K562 (cell line): ENCODE measurements at regions not wholly inside any gene's neighbourhood (a gene's known extent, or its start where the extent isn't known, plus 50 kb on each side); places are given as distances from the start of the nearest gene placed in this dataset.

Source experiments
- ATAC-seq: fragments of 200-7000 bp; cut with Tn5 transposase; 3 replicates; pipeline ENCODE4 v1.9.1; 2020; ENCODE audit warnings: moderate library complexity
- BruUV-seq: library from RNA; stranded (reverse); fragments of 400-500 nt; replicated peaks from 2 replicates; lab custom pipeline; 2021; lab: Mats Ljungman, UMichigan
- CTCF ChIA-PET: fragments of 300-600 bp; formaldehyde crosslinking; extraction: SDS; loops from one replicate; lab custom pipeline; 2021; ENCODE audit warnings: low intra/inter-chr PET ratio; lab: Yijun Ruan, JAX
- POLR2A ChIA-PET: fragments of 300-600, 350-650 bp; sonication (Branson Sonifier 250); formaldehyde crosslinking; extraction: SDS; loops from one replicate; lab custom pipeline; 2021; ENCODE audit warnings: antibody characterized with exemption, inconsistent platforms; lab: Yijun Ruan, JAX
- DNase-seq, 4 experiments: peaks; one replicate each; pipeline versions ENCODE4 v3.0.0 to v3.0.0-alpha.2; 2011 to 2018; ENCODE audit warnings: low spot score in 3 of 4, mixed read lengths in 3 of 4; ENCODE audit errors: extremely low read depth in 1 of 4
- FAIRE-seq: peaks from 2 replicates; lab custom pipeline; 2011; peaks lifted over from hg19 to GRCh38; lab: Jason Lieb, UNC
- H2AFZ ChIP-seq: 2 replicates; pipeline ENCODE4 v1.6.0; 2011; ENCODE audit warnings: low read depth, low read length, control low read depth, inconsistent platforms
- H3K27ac ChIP-seq: fragments of 200-600 bp; 3 replicates; pipeline ENCODE4 v1.8.0; 2011; ENCODE audit warnings: low read depth, mild to moderate bottlenecking, control low read depth, inconsistent platforms, low read length, moderate library complexity, mixed read lengths; ENCODE audit errors: extremely low read depth
- H3K27me3 ChIP-seq, 2 experiments: fragments of 300-600 bp in 1 of 2; 2 replicates in 1 of 2; 3 replicates in 1 of 2; pipeline versions ENCODE4 v1.6.0 to v1.8.0; 2011; ENCODE audit warnings: inconsistent platforms in 2 of 2, low read length in 2 of 2, mild to moderate bottlenecking in 1 of 2, mixed read lengths in 1 of 2, moderate library complexity in 1 of 2; ENCODE audit not compliant: control insufficient read depth in 2 of 2, insufficient read depth in 2 of 2
- H3K36me3 ChIP-seq: fragments of 300-600 bp; 3 replicates; pipeline ENCODE4 v1.8.0; 2011; ENCODE audit warnings: mild to moderate bottlenecking, low read length, inconsistent platforms; ENCODE audit not compliant: control insufficient read depth, insufficient read depth
- H3K4me1 ChIP-seq, 2 experiments: fragments of 200-600 bp in 1 of 2; replicated peaks in 1 of 2; 2 replicates in 1 of 2; 3 replicates in 1 of 2; pipeline versions ENCODE4 v1.5.1 to v1.8.0; 2011; ENCODE audit warnings: inconsistent platforms in 2 of 2, low read length in 2 of 2, mild to moderate bottlenecking in 1 of 2, mixed read lengths in 1 of 2, moderate library complexity in 1 of 2; ENCODE audit not compliant: control insufficient read depth in 2 of 2, insufficient read depth in 2 of 2
- H3K4me2 ChIP-seq: 2 replicates; pipeline ENCODE4 v1.6.1; 2011; ENCODE audit warnings: low read length, control low read depth, inconsistent platforms, mixed read lengths; ENCODE audit not compliant: insufficient read depth
- H3K4me3 ChIP-seq: fragments of 200-600 bp; sonication (generic), shearing (Covaris generic); 2 replicates; pipeline ENCODE4 v1.5.1; 2016; ENCODE audit warnings: control low read depth, inconsistent platforms
- H3K79me2 ChIP-seq: fragments of 200-600 bp; 3 replicates; pipeline ENCODE4 v1.8.0; 2011; ENCODE audit warnings: low read length, inconsistent platforms; ENCODE audit not compliant: control insufficient read depth, insufficient read depth
- H3K9ac ChIP-seq, 2 experiments: 2 replicates each; pipeline versions ENCODE4 v1.6.0 to v1.6.1; 2011; ENCODE audit warnings: low read depth in 2 of 2, low read length in 2 of 2, control low read depth in 1 of 2, inconsistent platforms in 1 of 2, mild to moderate bottlenecking in 1 of 2, mixed read lengths in 1 of 2; ENCODE audit not compliant: insufficient read depth in 1 of 2
- H3K9me1 ChIP-seq: one replicate; pipeline ENCODE4 v1.6.0; 2011; ENCODE audit warnings: inconsistent platforms, mild to moderate bottlenecking, low read length, moderate library complexity; ENCODE audit not compliant: control insufficient read depth, insufficient read depth
- H3K9me3 ChIP-seq: replicated peaks from 2 replicates; pipeline ENCODE4 v1.5.1; 2011; ENCODE audit warnings: low read depth, low read length, inconsistent platforms; ENCODE audit not compliant: control insufficient read depth, insufficient read depth
- H4K20me1 ChIP-seq: replicated peaks from 2 replicates; pipeline ENCODE4 v1.6.1; 2011; ENCODE audit warnings: low read length, inconsistent platforms, mixed read lengths; ENCODE audit not compliant: control insufficient read depth, insufficient read depth
- DDX20 ChIP-seq: fragments of 450-650 bp; IDR thresholded peaks from 2 replicates; pipeline ENCODE4 v1.6.1; 2016; ENCODE audit warnings: missing genetic modification characterization, low read depth, mild to moderate bottlenecking, missing compliant biosample characterization, moderate library complexity
- ELF4 ChIP-seq: fragments of 450-650 bp; formaldehyde crosslinking; IDR thresholded peaks from 2 replicates; pipeline ENCODE4 v1.4.0; 2022; ENCODE audit warnings: missing genetic modification characterization
- MBD1 ChIP-seq: fragments of 250-450 bp; sonication (Bioruptor Pico); IDR thresholded peaks from 2 replicates; pipeline ENCODE4 v1.8.0; 2022; ENCODE audit warnings: inconsistent platforms
- MCM2 ChIP-seq: fragments of 450-650 bp; IDR thresholded peaks from 2 replicates; pipeline ENCODE4 v1.6.1; 2017; ENCODE audit warnings: low read depth, mild to moderate bottlenecking
- NCOR1 ChIP-seq: fragments of 450-650 bp; IDR thresholded peaks from 2 replicates; pipeline ENCODE4 v1.6.1; 2016; ENCODE audit warnings: mild to moderate bottlenecking, moderate library complexity
- YBX1 ChIP-seq: fragments of 450-650 bp; IDR thresholded peaks from 2 replicates; pipeline ENCODE4 v1.7.1; 2016; ENCODE audit warnings: mild to moderate bottlenecking
- ZFP91 ChIP-seq: sonication (generic); formaldehyde crosslinking; IDR thresholded peaks from 2 replicates; pipeline ENCODE4 v1.8.0; 2022; ENCODE audit warnings: mild to moderate bottlenecking, missing genetic modification reagents
- ZKSCAN3 ChIP-seq: fragments of 250-450 bp; sonication (Bioruptor Pico); IDR thresholded peaks from 2 replicates; pipeline ENCODE4 v1.4.0; 2020
- ZNF140 ChIP-seq: fragments of 250-450 bp; sonication (Bioruptor Pico); IDR thresholded peaks from 2 replicates; pipeline ENCODE4 v1.8.0; 2021; ENCODE audit warnings: moderate library complexity, mild to moderate bottlenecking, inconsistent platforms
- ZNF655 ChIP-seq: fragments of 250-450 bp; sonication (Bioruptor Pico); IDR thresholded peaks from 2 replicates; pipeline ENCODE4 v1.5.0; 2021
- whole genome bisulfite sequencing: fragments of 100-300 bp; shearing (Covaris generic); methylation state at CpG from one replicate; pipeline ENCODE4 v1.1.6; 2016; ENCODE audit warnings: low coverage, mixed read lengths; ENCODE audit not compliant: insufficient coverage; ENCODE audit errors: missing lambda C conversion rate; 5-methylcytosine and 5-hydroxymethylcytosine counted together
- in situ Hi-C: fragments of 300-500 bp; cut with MboI; formaldehyde crosslinking; loops from 4 replicates; pipeline ENCODE4 v1.15.0; 2018; ENCODE audit warnings: inconsistent platforms, mixed read lengths
- intact Hi-C: fragments of 100-400 bp; cut with micrococcal nuclease; formaldehyde crosslinking; loops from 2 replicates; pipeline ENCODE4 v1.14.2; 2022

GRCh38 chr22:48866906-48867681, 960.6 kb downstream of the BRD1 start (continued):
- TF ChIP-seq MBD1 (CRISPR knock-in tag) = no peak
- no peak for TF ChIP-seq ZFP91 (CRISPR knock-in tag)

GRCh38 chr22:48864748-48865147, 962.9 kb downstream of the BRD1 start:
- BruUV-seq = no TSS peak

More at GRCh38 chr22:48864748-48865147, 962.9 kb downstream of the BRD1 start:
- no peak overlapping the region for H2AFZ ChIP-seq
- no peak for ATAC-seq
- H3K79me2 ChIP-seq = no peaks in the 10 kb centered on the region
- no peaks in the 10 kb centered on the region for H3K9me1 ChIP-seq
- peaks cover 0 to 9% of the 10 kb centered on the region in 2 experiments; a peak in 1 of 5 replicates for H3K27me3 ChIP-seq
- H3K4me3 ChIP-seq = no peak overlapping the region
- intact Hi-C loops (no loop called here), in situ Hi-C loops (no loop called here)
- H3K4me1 ChIP-seq = no peaks in the 10 kb centered on the region
- H3K36me3 ChIP-seq = no peaks in the 10 kb centered on the region
- no peak for DNase-seq
- TF ChIP-seq ZNF655 (CRISPR knock-in tag) = no peak
- TF ChIP-seq ELF4 (CRISPR knock-in tag) = no peak
- TF ChIP-seq MCM2 = no peak
- no peak for TF ChIP-seq ZKSCAN3
- TF ChIP-seq DDX20 (tag) = no peak
- TF ChIP-seq YBX1 = no peak
- no peak for TF ChIP-seq NCOR1
- no peak for TF ChIP-seq ZNF140 (CRISPR knock-in tag)
- no peaks in the 10 kb centered on the region for H4K20me1 ChIP-seq
- FAIRE-seq = no peak
- H3K27ac ChIP-seq = no peak overlapping the region
- ChIA-PET POLR2A (no interaction called here), CTCF (no interaction called here)
- H3K9ac ChIP-seq = no peak overlapping the region
- WGBS = 0% methylated on average over 5 of the region's 10 CpGs
- H3K9me3 ChIP-seq = no peaks in the 10 kb centered on the region
- no peak overlapping the region for H3K4me2 ChIP-seq
